HEK293T (cell line): ENCODE measurements at regions not wholly inside any gene's neighbourhood (a gene's known extent, or its start where the extent isn't known, plus 50 kb on each side); places are given as distances from the start of the nearest gene placed in this dataset.

ENCODE experiments used
- ELF4 ChIP-seq: fragments of 450-650 bp; IDR thresholded peaks from 2 replicates; pipeline ENCODE4 v1.6.1; 2017; ENCODE audit warnings: antibody characterized with exemption
- FOXA1 ChIP-seq: fragments of 450-650 bp; IDR thresholded peaks from 2 replicates; pipeline ENCODE4 v1.6.1; 2016; ENCODE audit warnings: mild to moderate bottlenecking
- FOXK2 ChIP-seq: fragments of 450-650 bp; IDR thresholded peaks from 2 replicates; pipeline ENCODE4 v1.6.1; 2016; ENCODE audit warnings: mild to moderate bottlenecking
- FOXM1 ChIP-seq: fragments of 450-650 bp; IDR thresholded peaks from 2 replicates; pipeline ENCODE4 v1.6.1; 2017; ENCODE audit warnings: mild to moderate bottlenecking, borderline replicate concordance
- LEF1 ChIP-seq: fragments of 450-650 bp; IDR thresholded peaks from 2 replicates; pipeline ENCODE4 v1.6.1; 2017; ENCODE audit warnings: mild to moderate bottlenecking, borderline replicate concordance
- SP1 ChIP-seq: fragments of 450-650 bp; IDR thresholded peaks from 2 replicates; pipeline ENCODE4 v1.6.1; 2017

GRCh38 chr5:2575292-2575691, 176.2 kb downstream of the IRX2 start:
- TF ChIP-seq FOXM1 = no peak
- no peak for TF ChIP-seq FOXK2
- no peak for TF ChIP-seq SP1
- no peak for TF ChIP-seq FOXA1
- no peak for TF ChIP-seq LEF1
- no peak for TF ChIP-seq ELF4
